ENCODE measurements at regions not wholly inside any gene's neighbourhood (a gene's known extent, or its start where the extent isn't known, plus 50 kb on each side); places are given as distances from the start of the nearest gene placed in this dataset.
A peak's percentile ranks its signal among the peaks of the same experiment; 100 is the strongest.

DNA sequence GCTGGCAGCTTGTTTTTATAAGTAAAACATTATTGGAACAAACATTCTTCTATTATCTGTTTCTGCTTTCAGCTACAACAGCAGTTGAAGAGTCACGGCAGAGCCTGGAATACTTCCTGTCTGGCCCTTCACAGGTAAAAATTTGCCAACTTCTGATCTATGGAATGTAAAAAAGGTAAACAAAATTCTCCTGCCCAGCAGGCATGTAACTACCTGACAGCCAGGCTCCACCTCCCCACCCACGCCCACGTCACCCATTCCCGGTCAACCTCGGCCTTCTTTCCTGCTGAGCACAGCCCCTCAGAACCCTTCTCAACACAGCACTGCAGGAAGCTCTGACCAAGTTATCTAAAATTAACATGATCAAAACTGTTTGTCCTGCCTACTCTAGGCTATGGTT, 166.0 kb downstream of the DLL1 start:
- Histone ChIP-seq H3K4me1 (peaks cover 21% of the 10 kb centered on the region), H3K36me3 (replicated peaks in 1 of 2; ENCODE audit: insufficient read depth in 1 of 2, low read depth in 2 of 2) (no peaks in the 10 kb centered on the region), H3K9me3 (no peaks in the 10 kb centered on the region), H3K27me3 (no peaks in the 10 kb centered on the region), H3K4me3 (no peak overlapping the region), H3K27ac (peak overlapping the region in 2 of 4 donors; percentile 13 to 60)
- 18 to 20% methylated on average over 5 of the region's 5 CpGs for WGBS, 2 donors
- DNase-seq (peak; percentile 40 to 64 (median 50)), ATAC-seq (peak; percentile 82)
- intact Hi-C loops (cut with DNase I), result no loop called here
- TF ChIP-seq POLR2A (IDR thresholded peaks at IDR 0.05), result no peak
- TF ChIP-seq, protein P1, sequence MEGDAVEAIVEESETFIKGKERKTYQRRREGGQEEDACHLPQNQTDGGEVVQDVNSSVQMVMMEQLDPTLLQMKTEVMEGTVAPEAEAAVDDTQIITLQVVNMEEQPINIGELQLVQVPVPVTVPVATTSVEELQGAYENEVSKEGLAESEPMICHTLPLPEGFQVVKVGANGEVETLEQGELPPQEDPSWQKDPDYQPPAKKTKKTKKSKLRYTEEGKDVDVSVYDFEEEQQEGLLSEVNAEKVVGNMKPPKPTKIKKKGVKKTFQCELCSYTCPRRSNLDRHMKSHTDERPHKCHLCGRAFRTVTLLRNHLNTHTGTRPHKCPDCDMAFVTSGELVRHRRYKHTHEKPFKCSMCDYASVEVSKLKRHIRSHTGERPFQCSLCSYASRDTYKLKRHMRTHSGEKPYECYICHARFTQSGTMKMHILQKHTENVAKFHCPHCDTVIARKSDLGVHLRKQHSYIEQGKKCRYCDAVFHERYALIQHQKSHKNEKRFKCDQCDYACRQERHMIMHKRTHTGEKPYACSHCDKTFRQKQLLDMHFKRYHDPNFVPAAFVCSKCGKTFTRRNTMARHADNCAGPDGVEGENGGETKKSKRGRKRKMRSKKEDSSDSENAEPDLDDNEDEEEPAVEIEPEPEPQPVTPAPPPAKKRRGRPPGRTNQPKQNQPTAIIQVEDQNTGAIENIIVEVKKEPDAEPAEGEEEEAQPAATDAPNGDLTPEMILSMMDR (IDR thresholded peaks at IDR 0.05), result no peak

DNA sequence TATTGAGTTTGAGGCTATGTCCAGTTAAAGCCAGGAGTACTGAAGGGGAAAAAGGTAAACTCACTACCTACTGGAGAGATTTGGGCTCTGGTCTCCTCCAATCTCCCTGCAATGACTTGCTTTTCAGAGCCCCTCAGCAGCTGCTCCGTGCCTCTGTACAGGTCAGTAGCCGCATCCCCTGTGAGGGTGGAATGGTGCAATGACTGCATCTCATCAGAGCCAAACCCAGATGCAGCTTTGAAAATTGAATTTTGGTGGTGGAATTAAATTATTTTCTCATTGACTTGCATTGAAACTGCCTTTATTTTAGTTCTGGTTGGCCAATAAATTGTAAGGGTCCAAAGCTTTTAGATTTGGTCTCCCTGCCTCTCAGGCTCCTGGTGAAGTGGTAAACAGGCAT, 166.7 kb downstream of the DLL1 start:
- WGBS, 2 donors, result 90 to 100% methylated on average over 2 of the region's 2 CpGs
- DNase-seq (peak in 1 of 4 donors; percentile 0), ATAC-seq (no peak)
- Histone ChIP-seq H3K4me3 (no peak overlapping the region), H3K9me3 (no peaks in the 10 kb centered on the region), H3K36me3 (replicated peaks in 1 of 2; ENCODE audit: insufficient read depth in 1 of 2, low read depth in 2 of 2) (no peaks in the 10 kb centered on the region), H3K27ac (peak overlapping the region in 2 of 4 donors; percentile 13 to 60), H3K27me3 (no peaks in the 10 kb centered on the region), H3K4me1 (peaks cover 15% of the 10 kb centered on the region)
- intact Hi-C loops (cut with DNase I), result no loop called here
- no peak for TF ChIP-seq POLR2A (IDR thresholded peaks at IDR 0.05)
- TF ChIP-seq, protein P1 (IDR thresholded peaks at IDR 0.05), result no peak

DNA sequence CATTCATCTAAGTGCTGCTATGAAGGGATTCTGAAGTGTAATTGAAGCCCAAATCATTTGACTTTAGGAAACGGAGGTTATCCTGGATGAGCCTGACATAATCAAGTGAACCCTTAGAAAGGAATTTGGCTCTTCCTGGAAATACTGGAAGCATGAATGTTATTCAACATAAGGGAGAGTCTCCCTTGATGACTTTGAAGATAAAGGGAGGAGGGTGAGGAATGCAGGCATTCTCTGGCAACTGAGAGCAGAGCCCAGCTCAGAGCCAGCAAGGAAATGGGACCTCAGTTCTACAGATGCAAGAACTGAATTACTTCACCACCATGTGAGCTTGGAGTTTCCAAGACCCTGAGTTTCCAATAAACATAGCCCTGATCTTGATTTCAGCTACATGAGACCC, 168.2 kb downstream of the DLL1 start:
- Histone ChIP-seq H3K36me3 (replicated peaks in 1 of 2; ENCODE audit: insufficient read depth in 1 of 2, low read depth in 2 of 2) (no peaks in the 10 kb centered on the region), H3K4me1 (peaks cover 15% of the 10 kb centered on the region), H3K27me3 (no peaks in the 10 kb centered on the region), H3K4me3 (no peak overlapping the region), H3K9me3 (no peaks in the 10 kb centered on the region), H3K27ac (no peak overlapping the region)
- no peak for ATAC-seq
- TF ChIP-seq, protein P1 (IDR thresholded peaks at IDR 0.05), result no peak
- no peak for TF ChIP-seq POLR2A (IDR thresholded peaks at IDR 0.05)
- 87 to 100% methylated on average over 1 of the region's 1 CpG for WGBS, 2 donors
- peak in 1 of 4 donors; percentile 15 for DNase-seq
- intact Hi-C loops (cut with DNase I), result no loop called here

DNA sequence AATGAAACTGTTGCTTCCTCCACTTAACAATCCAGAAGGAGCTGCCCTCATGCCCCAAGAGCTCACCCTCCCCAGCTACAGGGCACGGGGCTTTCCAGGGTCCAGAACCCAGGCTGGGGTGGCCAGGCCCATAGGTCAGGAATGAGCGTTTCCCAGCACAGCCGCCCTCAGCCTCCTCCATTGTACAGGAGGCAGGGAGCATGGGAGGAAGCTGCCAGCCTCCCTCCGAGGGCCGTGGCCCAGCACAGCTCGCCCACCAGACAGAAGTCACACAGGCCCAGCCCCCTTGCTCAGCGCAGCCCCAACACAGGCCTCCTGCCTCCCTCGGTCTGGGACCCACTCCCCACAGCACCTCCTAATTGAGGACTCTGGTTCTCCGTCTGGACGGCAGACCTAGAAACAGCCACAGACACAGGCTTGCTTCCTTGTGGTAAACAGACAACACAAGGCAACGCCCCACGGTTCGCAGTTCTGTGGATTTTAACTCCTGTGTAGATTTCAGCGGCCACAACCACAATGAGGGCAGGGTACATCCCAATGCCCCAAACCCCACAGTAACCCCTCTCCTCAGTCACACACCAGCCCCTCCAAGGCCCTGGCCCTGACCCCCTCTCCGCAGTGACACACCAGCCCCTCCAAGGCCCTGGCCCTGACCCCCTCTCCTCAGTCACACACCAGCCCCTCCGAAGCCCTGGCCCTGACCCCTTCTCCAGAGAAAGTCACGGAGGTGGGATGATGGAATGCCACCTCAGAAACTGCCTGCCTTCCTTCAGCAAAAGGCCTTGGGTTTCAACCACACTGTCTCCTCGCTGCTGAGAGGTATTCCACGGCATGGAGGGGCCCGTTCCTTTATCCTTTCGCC, 173.5 kb downstream of the DLL1 start:
- Histone ChIP-seq H3K27me3 (no peaks in the 10 kb centered on the region), H3K36me3 (replicated peaks in 1 of 2; ENCODE audit: insufficient read depth in 1 of 2, low read depth in 2 of 2) (no peaks in the 10 kb centered on the region), H3K27ac (no peak overlapping the region), H3K9me3 (no peaks in the 10 kb centered on the region), H3K4me1 (no peaks in the 10 kb centered on the region), H3K4me3 (no peak overlapping the region)
- ATAC-seq (no peak), DNase-seq (peak in 2 of 4 donors; percentile 5 to 8)
- intact Hi-C loops (cut with DNase I), result no loop called here
- WGBS, 2 donors, result 85 to 94% methylated on average over 14 to 17 of the region's 21 CpGs
- TF ChIP-seq, protein P1 (IDR thresholded peaks at IDR 0.05), result no peak
- no peak for TF ChIP-seq POLR2A (IDR thresholded peaks at IDR 0.05)

GRCh38 chr6:170116636-170117035, 174.2 kb downstream of the DLL1 start:
- Histone ChIP-seq H3K4me3 (no peak overlapping the region), H3K9me3 (no peaks in the 10 kb centered on the region), H3K4me1 (no peaks in the 10 kb centered on the region), H3K27me3 (no peaks in the 10 kb centered on the region), H3K36me3 (replicated peaks in 1 of 2; ENCODE audit: insufficient read depth in 1 of 2, low read depth in 2 of 2) (no peaks in the 10 kb centered on the region), H3K27ac (no peak overlapping the region)
- 71 to 75% methylated on average over 5 to 7 of the region's 7 CpGs for WGBS, 2 donors
- peak in 2 of 4 donors; percentile 6 to 7 for DNase-seq
- intact Hi-C loops (cut with DNase I), result no loop called here
- ATAC-seq, result no peak
- no peak for TF ChIP-seq POLR2A (IDR thresholded peaks at IDR 0.05)
- TF ChIP-seq, protein P1 (IDR thresholded peaks at IDR 0.05), result no peak

Data from body of pancreas (tissue), 4 donors.